ENCODE measurements at regions not wholly inside any gene's neighbourhood (a gene's known extent, or its start where the extent isn't known, plus 50 kb on each side); places are given as distances from the start of the nearest gene placed in this dataset.

GRCh38 chr16:73781297-73781696, 515.3 kb upstream of the PSMD7 start:
- TF ChIP-seq CTCF (conservative IDR thresholded peaks at IDR 0.05) (no peak), ZFX (IDR thresholded peaks at IDR 0.05) (no peak)

GRCh38 chr16:73778887-73779286, 517.7 kb upstream of the PSMD7 start:
- H3K27ac ChIP-seq, result no peak overlapping the region
- TF ChIP-seq CTCF (conservative IDR thresholded peaks at IDR 0.05) (no peak), ZFX (IDR thresholded peaks at IDR 0.05) (no peak)

More at GRCh38 chr16:73781297-73781696, 515.3 kb upstream of the PSMD7 start:
- no peak overlapping the region for H3K27ac ChIP-seq

- no peak overlapping the region for H3K27ac ChIP-seq
- TF ChIP-seq CTCF (conservative IDR thresholded peaks at IDR 0.05) (no peak), ZFX (IDR thresholded peaks at IDR 0.05) (no peak)
These were observed 520.7 kb upstream of the PSMD7 start for GRCh38 chr16:73775841-73776388.

- no peak overlapping the region for H3K27ac ChIP-seq
- TF ChIP-seq ZFX (IDR thresholded peaks at IDR 0.05), result no peak
- no peak for TF ChIP-seq CTCF (conservative IDR thresholded peaks at IDR 0.05)
These were observed 525.2 kb upstream of the PSMD7 start for GRCh38 chr16:73771196-73772064.

GRCh38 chr16:73768786-73769203, 527.8 kb upstream of the PSMD7 start:
- H3K27ac ChIP-seq, result no peak overlapping the region
- TF ChIP-seq ZFX (IDR thresholded peaks at IDR 0.05) (no peak), CTCF (conservative IDR thresholded peaks at IDR 0.05) (no peak)

GRCh38 chr16:73764321-73764720, 532.3 kb upstream of the PSMD7 start:
- H3K27ac ChIP-seq, result no peak overlapping the region
- no peak for TF ChIP-seq ZFX (IDR thresholded peaks at IDR 0.05)
- TF ChIP-seq CTCF (conservative IDR thresholded peaks at IDR 0.05), result no peak

All from C4-2B (cell line).